BLaER1 treated with 17β-estradiol and CSF1 and Interleukin-3, amounts not matched to agents 10 nM and 100 nM (cell line): ENCODE measurements at regions not wholly inside any gene's neighbourhood (a gene's known extent, or its start where the extent isn't known, plus 50 kb on each side); places are given as distances from the start of the nearest gene placed in this dataset.

Source experiments
- H3K27ac ChIP-seq, 11 experiments: shearing (Covaris generic); formaldehyde crosslinking; 2 replicates each; pipeline ENCODE4 v1.8.1; 2022
- H3K27me3 ChIP-seq, 11 experiments: shearing (Covaris generic); formaldehyde crosslinking; 2 replicates each; pipeline ENCODE4 v1.8.1; 2022
- H3K36me3 ChIP-seq, 11 experiments: shearing (Covaris generic); formaldehyde crosslinking; 2 replicates each; pipeline ENCODE4 v1.8.1; 2022
- H3K4me1 ChIP-seq, 10 experiments: shearing (Covaris generic); formaldehyde crosslinking; 2 replicates each; pipeline ENCODE4 v1.8.1; 2022
- H3K4me2 ChIP-seq, 11 experiments: shearing (Covaris generic); formaldehyde crosslinking; 2 replicates each; pipeline ENCODE4 v1.8.1; 2022
- H3K4me3 ChIP-seq, 10 experiments: shearing (Covaris generic); formaldehyde crosslinking; 2 replicates each; pipeline ENCODE4 v1.8.1; 2022
- H3K9ac ChIP-seq, 11 experiments: shearing (Covaris generic); formaldehyde crosslinking; 2 replicates each; pipeline ENCODE4 v1.8.1; 2022
- H3K9me3 ChIP-seq, 11 experiments: shearing (Covaris generic); formaldehyde crosslinking; replicated peaks in 1 of 11; 2 replicates each; pipeline ENCODE4 v1.8.1; 2022
- H4K20me1 ChIP-seq, 11 experiments: shearing (Covaris generic); formaldehyde crosslinking; 2 replicates each; pipeline ENCODE4 v1.8.1; 2022
- Cebpa-rat ChIP-seq, 11 experiments: shearing (Covaris generic); IDR thresholded peaks; 2 replicates each; pipeline ENCODE4 v1.8.1; 2022

DNA sequence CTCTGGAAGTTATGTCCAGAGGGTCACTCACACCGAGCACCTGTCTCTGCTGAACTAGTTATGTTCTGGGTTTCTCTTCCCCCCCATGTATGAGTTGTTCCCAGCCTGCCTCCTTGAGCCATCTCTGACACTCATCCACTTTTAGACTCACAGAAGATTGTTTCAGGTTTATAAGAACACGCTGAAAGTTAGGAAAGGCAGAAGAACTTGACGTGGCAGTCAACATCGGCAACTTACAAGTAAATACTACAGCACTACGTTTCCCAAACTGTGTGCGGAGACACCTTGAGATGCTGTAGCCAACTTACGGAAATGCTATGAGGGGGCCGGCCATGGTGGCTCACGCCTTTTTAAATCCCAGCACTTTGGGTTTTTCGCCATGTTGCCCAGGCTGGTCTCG lies 318.0 kb downstream of the ZNF621 start:
- Histone ChIP-seq H3K9ac (no peak overlapping the region), H3K36me3 (no peaks in the 10 kb centered on the region; a peak in 1 of 22 replicates), H3K9me3 (peaks cover 0 to 13% (median 6%) of the 10 kb centered on the region in 11 experiments; a peak in 8 of 22 replicates), H3K27me3 (no peaks in the 10 kb centered on the region), H3K4me3 (no peak overlapping the region), H3K4me1 (no peaks in the 10 kb centered on the region), H3K4me2 (no peak overlapping the region), H4K20me1 (no peaks in the 10 kb centered on the region), H3K27ac (no peak overlapping the region)
- no peak for TF ChIP-seq Cebpa-rat (IDR thresholded peaks at IDR 0.05)

DNA sequence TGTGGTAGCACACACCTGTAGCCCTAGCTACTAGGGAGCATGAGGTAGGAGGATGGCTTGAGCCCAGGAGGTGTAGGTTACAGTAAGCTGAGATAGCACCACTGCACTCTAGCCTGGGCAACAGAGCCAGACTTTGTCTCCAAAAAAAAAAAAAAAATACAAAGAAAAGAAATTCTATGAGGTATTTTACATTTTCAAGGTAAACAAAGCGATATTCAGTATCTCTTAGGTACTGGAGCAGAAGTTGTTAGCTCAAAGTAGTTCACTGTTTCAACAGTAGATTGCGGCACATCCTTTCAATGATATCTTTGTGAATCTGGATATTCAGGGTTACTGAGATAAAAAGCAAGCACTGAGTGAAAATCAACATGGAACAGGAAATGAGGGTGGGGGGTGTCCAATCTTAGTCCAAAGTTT lies 318.5 kb downstream of the ZNF621 start:
- Histone ChIP-seq H3K4me3 (no peak overlapping the region), H3K27ac (no peak overlapping the region), H3K4me1 (no peaks in the 10 kb centered on the region), H4K20me1 (no peaks in the 10 kb centered on the region), H3K36me3 (no peaks in the 10 kb centered on the region; a peak in 1 of 22 replicates), H3K9me3 (peaks cover 0 to 13% (median 6%) of the 10 kb centered on the region in 11 experiments; a peak in 8 of 22 replicates), H3K9ac (no peak overlapping the region), H3K4me2 (no peak overlapping the region), H3K27me3 (no peaks in the 10 kb centered on the region)
- no peak for TF ChIP-seq Cebpa-rat (IDR thresholded peaks at IDR 0.05)

DNA sequence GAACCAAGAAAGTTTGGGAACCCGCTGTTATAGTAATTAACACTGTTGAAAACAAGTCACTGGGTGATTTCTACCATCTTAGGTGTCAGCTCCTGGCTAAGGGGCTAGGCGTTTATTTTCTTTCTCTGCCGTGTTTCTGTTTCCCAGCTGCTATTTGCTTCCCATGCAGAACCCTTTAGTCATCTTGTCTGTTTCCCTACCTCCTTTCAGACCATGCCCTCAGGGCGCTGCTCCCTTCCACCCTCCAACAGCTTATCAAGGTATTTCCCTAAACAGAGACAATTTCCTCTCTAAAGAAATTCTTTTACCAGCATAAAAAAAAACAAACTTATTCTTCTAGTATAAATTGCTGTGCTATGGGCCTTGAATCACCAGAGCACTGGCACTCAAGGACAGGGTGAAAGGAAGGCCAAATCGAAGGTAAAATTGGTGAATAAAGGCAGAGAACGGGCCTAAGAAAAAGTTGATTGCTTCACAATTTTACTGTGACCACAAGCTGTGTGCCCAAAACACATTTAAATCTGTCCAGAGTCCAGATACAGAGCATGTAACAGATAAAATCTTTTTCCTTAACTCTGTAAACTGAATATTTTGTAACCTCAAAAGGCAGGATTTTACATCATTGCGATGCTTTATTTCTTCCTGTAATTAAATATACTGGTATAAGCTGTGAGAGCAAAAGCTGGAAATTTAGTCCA lies 319.2 kb downstream of the ZNF621 start:
- no peak overlapping the region for H3K27ac ChIP-seq

DNA sequence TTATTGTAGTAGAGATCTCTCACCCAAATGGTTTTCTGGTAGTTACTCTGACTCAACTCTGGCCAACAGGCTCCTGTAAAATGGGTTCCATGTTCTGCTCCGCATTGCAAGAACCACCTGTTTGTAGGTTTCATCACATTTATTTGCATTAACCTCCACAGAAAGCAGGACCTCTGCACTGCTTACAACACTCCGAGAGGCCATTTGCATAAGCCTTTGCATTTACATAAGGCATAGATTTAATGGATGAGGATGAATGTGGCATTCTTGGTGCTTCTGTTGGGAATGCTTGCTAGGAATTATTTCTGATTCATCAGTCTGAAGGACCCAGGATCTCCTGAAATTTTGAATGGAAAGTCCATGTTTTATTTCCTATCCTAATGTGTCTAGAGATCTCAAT lies 320.1 kb downstream of the ZNF621 start:
- H3K9me3 ChIP-seq: peaks cover 0 to 13% (median 6%) of the 10 kb centered on the region in 11 experiments; a peak in 8 of 22 replicates
- no peak for TF ChIP-seq Cebpa-rat (IDR thresholded peaks at IDR 0.05)
- no peak overlapping the region for H3K4me2 ChIP-seq
- H3K9ac ChIP-seq: no peak overlapping the region
- H3K4me3 ChIP-seq: no peak overlapping the region
- no peaks in the 10 kb centered on the region for H3K4me1 ChIP-seq
- H3K36me3 ChIP-seq: no peaks in the 10 kb centered on the region
- no peak overlapping the region for H3K27ac ChIP-seq
- no peaks in the 10 kb centered on the region for H3K27me3 ChIP-seq
- no peaks in the 10 kb centered on the region for H4K20me1 ChIP-seq

More for the DNA sequence above, 319.2 kb downstream of the ZNF621 start:
- H3K27me3 ChIP-seq: no peaks in the 10 kb centered on the region
- no peak overlapping the region for H3K4me2 ChIP-seq
- H3K9ac ChIP-seq: no peak overlapping the region
- no peaks in the 10 kb centered on the region for H3K36me3 ChIP-seq
- no peak overlapping the region for H3K4me3 ChIP-seq
- H4K20me1 ChIP-seq: no peaks in the 10 kb centered on the region
- H3K9me3 ChIP-seq: peaks cover 0 to 13% (median 6%) of the 10 kb centered on the region in 11 experiments; a peak in 8 of 22 replicates
- TF ChIP-seq Cebpa-rat (IDR thresholded peaks at IDR 0.05): no peak
- no peaks in the 10 kb centered on the region for H3K4me1 ChIP-seq

DNA sequence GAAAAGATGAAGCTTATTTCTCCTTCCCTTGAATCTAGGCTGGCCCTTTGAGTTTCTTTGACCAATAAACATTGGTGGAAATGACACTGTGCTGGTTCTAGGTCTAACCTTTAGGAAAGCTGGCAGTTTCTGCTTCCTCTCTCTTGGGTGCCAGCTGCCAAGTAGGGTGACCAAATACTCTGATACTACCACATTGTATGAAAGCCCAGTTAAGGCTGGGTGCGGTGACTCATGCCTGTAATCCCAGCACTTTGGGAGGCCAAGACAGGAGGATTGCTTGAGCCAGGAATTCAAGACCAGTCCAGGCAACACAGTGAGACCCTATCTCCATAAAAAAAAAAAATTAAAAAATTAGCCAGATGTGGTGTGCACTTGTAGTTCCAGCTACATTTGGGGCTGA lies 320.7 kb downstream of the ZNF621 start:
- H4K20me1 ChIP-seq: no peaks in the 10 kb centered on the region
- no peak overlapping the region for H3K4me2 ChIP-seq
- no peak overlapping the region for H3K4me3 ChIP-seq
- no peaks in the 10 kb centered on the region for H3K27me3 ChIP-seq
- H3K27ac ChIP-seq: no peak overlapping the region
- no peak for TF ChIP-seq Cebpa-rat (IDR thresholded peaks at IDR 0.05)
- no peaks in the 10 kb centered on the region for H3K36me3 ChIP-seq
- H3K4me1 ChIP-seq: 0 out of 20 replicates have a peak, but pooled peaks cover 0 to under 1% (median 0%) of the 10 kb centered on the region in 10 experiments
- peaks cover 0 to 13% (median 6%) of the 10 kb centered on the region in 11 experiments; a peak in 8 of 22 replicates for H3K9me3 ChIP-seq
- H3K9ac ChIP-seq: no peak overlapping the region

DNA sequence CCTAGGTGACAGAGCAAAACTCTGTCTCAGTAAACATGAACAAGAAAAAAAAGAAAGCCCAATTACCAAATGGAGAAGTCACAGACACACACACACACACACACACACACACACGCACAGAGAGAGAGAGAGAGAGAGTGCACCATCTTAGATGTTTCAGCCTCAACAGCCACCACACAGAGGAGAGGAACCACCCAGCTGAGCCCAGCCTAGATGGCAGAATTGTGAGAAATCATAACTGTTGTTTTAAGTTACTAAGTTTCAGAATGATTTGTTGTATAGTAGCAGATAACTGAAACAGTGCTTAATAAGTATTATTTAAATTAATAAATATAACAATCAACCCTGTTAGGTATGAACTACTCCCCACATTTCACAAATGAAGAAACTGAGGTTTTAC lies 321.2 kb downstream of the ZNF621 start:
- no peaks in the 10 kb centered on the region for H3K27me3 ChIP-seq
- peaks cover 0 to 13% (median 6%) of the 10 kb centered on the region in 11 experiments; a peak in 8 of 22 replicates for H3K9me3 ChIP-seq
- H4K20me1 ChIP-seq: no peaks in the 10 kb centered on the region
- H3K4me1 ChIP-seq: peaks cover 1 to 6% (median 3%) of the 10 kb centered on the region in 10 experiments; a peak in 16 of 20 replicates
- no peak overlapping the region for H3K4me3 ChIP-seq
- H3K9ac ChIP-seq: no peak overlapping the region
- no peaks in the 10 kb centered on the region for H3K36me3 ChIP-seq
- no peak overlapping the region for H3K27ac ChIP-seq
- TF ChIP-seq Cebpa-rat (IDR thresholded peaks at IDR 0.05): no peak
- H3K4me2 ChIP-seq: no peak overlapping the region

DNA sequence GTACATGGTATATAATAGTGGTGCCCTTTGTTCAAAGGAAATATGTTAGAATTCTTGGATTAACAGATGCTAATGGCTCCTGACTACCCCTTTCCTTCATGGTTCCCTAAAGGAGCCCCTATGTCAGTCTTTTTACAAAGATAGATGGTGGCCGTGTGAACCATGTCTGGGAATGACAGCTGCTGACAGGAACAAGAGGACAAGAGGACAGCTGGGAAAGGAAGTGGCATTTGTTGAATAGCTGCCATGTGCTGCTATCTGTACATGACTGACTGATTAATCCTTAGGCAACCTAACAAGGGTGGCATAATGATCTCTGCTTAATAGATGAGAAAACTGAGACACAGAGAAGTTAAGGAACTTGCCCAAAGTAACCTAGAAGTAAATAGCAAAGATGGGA lies 321.7 kb downstream of the ZNF621 start:
- Histone ChIP-seq H3K27me3 (no peaks in the 10 kb centered on the region), H3K4me1 (peaks cover 5 to 10% (median 7%) of the 10 kb centered on the region in 10 experiments; a peak in 16 of 20 replicates), H3K4me3 (no peak overlapping the region), H3K36me3 (no peaks in the 10 kb centered on the region), H4K20me1 (no peaks in the 10 kb centered on the region), H3K4me2 (no peak overlapping the region), H3K9me3 (peaks cover 0 to 13% (median 6%) of the 10 kb centered on the region in 11 experiments; a peak in 8 of 22 replicates), H3K9ac (no peak overlapping the region), H3K27ac (no peak overlapping the region)
- no peak for TF ChIP-seq Cebpa-rat (IDR thresholded peaks at IDR 0.05)

DNA sequence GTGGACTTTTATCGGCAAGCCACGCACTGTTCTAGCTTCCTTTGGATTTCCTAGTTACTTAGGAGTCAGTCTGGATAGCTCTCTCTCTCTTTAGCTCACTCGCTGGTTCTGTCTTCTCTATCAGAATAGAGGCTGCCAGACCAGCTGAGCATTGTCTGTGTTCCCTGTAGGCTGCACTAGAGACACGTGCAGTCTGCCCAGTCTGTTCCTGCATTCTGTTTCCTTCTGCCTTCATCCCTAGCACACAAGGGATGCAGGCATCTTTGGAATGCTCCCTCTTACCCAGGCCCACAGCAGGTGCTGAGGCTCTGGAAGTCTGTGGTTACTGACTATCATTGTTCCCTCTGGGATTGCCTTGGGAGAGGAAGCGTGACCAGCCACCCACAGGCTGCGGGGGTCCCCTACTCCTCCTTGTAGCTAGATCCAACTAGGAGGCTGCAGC lies 322.8 kb downstream of the ZNF621 start:
- no peak for TF ChIP-seq Cebpa-rat (IDR thresholded peaks at IDR 0.05)
- Histone ChIP-seq H3K4me2 (no peak overlapping the region), H3K27me3 (no peaks in the 10 kb centered on the region), H3K4me1 (peaks cover 5 to 10% (median 7%) of the 10 kb centered on the region in 10 experiments; a peak in 16 of 20 replicates), H3K4me3 (no peak overlapping the region), H3K36me3 (no peaks in the 10 kb centered on the region), H3K27ac (no peak overlapping the region), H4K20me1 (no peaks in the 10 kb centered on the region), H3K9me3 (peaks cover 0 to 13% (median 6%) of the 10 kb centered on the region in 11 experiments; a peak in 8 of 22 replicates), H3K9ac (no peak overlapping the region)

DNA sequence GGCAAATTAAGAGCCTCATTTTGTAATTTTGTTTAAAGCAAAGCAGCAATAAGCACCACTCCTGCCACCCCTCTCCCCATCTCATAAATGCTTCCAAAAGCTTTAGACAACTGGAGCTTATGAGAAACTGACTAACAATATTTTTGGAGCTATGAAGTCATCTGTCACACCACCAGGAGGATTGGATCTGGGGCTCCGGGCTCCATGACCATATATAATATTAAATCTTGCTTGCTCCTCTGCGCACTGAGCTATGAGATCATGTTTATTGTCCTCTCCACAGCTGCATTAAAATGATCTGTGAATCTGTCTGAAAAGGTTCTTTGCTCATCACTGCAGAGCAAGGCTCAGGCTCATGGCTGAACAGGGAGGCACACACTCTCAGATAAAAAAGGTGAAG lies 323.7 kb downstream of the ZNF621 start:
- Histone ChIP-seq H3K4me3 (no peak overlapping the region), H3K27ac (no peak overlapping the region), H3K36me3 (no peaks in the 10 kb centered on the region), H3K4me1 (peaks cover 5 to 10% (median 7%) of the 10 kb centered on the region in 10 experiments; a peak in 16 of 20 replicates), H3K27me3 (no peaks in the 10 kb centered on the region), H4K20me1 (no peaks in the 10 kb centered on the region), H3K4me2 (no peak overlapping the region), H3K9ac (no peak overlapping the region), H3K9me3 (peaks cover 0 to 13% (median 6%) of the 10 kb centered on the region in 11 experiments; a peak in 8 of 22 replicates)
- TF ChIP-seq Cebpa-rat (IDR thresholded peaks at IDR 0.05): no peak
